HS-27A (cell line): ENCODE measurements at regions not wholly inside any gene's neighbourhood (a gene's known extent, or its start where the extent isn't known, plus 50 kb on each side); places are given as distances from the start of the nearest gene placed in this dataset.

Experiments used
- DNase-seq: peaks from one replicate; pipeline ENCODE4 v3.0.0-alpha.2; 2012; ENCODE audit warnings: low read depth, missing footprints

DNA sequence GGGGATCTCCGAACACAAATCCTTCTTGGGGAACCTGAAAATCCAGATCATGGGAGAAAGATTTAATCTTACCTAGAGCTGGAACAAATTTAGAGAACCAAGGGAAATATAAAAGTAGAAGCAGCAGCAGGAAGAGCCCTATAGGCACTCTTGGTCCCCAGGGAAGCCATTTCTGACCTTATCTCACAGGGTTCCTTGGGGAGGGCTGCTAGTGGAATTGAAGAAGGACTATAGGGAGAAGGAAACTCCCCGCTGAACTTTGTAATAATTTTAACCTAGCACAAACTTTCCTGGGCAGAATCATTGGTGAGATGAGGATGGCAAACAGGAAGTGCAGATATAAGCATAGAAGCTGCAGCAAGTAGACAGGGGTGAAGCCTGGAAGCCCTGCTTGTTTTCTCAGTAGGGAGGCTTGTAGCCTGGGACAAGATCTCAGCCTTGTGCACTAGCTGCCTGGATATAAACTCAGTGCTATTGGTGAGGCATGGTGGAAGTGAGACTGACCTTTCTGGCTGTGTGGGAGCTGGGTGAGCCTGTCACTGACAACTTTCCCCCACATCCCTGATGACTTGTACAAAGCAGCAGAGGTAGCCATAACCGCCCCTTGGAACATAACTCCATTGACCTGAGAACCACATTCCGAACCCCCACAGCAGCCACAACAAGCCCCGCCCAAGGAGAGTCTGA lies 343.0 kb upstream of the TGFBR2 start:
- no peak for DNase-seq

GRCh38 chr3:30263925-30264313 lies 342.5 kb upstream of the TGFBR2 start:
- no peak for DNase-seq

GRCh38 chr3:30266524-30266923 lies 339.9 kb upstream of the TGFBR2 start:
- DNase-seq = no peak

- DNase-seq = no peak
These were observed 338.1 kb upstream of the TGFBR2 start for GRCh38 chr3:30268288-30268687.

DNA sequence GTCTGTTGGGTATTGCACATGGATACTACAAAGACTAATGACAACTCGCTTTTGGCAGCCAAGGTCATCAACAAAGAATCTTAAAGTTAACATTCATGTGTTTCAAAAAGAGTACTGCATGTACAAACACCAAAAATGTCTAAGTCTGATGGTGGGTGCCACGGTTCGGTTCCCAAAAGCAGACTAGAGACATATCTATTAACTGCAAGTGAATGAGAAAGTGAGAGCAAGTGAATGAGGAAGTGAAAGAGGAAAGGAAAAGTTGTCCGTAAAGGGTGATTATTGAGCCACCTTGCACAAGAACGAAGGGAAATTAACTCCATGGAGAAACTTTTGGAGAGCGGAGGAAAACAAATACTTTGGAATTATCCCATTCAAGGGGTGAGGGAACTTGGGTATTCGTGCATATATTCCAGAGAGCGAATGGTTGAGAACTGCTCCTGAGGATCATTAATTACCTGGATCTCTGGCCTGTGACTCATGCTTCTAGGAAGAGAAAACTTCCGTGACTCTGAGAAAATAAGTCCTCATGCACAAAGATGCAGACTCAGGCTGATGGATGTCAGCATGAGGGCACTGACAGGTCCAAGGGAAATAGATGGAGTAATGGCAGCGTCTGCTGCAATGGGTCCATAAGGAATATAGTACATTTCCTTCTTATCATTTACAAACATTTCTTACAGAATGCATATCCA lies 336.5 kb upstream of the TGFBR2 start:
- DNase-seq = no peak

DNA sequence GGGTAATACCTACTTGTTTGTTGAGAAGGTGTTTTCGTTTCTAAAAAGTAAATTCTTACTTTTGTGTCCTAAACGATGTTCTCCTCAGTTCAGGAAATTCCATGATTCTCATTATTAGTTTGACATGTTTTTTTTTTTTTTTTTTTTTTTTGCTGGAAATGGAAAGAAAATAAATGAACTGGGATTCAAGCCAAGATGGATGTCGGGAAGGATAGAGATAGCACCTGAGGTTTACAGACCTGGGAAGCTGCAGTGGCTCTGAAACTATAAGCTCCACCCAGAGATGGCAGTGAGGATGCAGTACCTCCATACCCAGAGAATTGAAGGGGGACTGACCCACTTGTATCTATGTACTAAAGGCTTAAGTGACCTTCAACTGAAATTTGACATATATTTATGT lies 334.6 kb upstream of the TGFBR2 start:
- DNase-seq = no peak

DNA sequence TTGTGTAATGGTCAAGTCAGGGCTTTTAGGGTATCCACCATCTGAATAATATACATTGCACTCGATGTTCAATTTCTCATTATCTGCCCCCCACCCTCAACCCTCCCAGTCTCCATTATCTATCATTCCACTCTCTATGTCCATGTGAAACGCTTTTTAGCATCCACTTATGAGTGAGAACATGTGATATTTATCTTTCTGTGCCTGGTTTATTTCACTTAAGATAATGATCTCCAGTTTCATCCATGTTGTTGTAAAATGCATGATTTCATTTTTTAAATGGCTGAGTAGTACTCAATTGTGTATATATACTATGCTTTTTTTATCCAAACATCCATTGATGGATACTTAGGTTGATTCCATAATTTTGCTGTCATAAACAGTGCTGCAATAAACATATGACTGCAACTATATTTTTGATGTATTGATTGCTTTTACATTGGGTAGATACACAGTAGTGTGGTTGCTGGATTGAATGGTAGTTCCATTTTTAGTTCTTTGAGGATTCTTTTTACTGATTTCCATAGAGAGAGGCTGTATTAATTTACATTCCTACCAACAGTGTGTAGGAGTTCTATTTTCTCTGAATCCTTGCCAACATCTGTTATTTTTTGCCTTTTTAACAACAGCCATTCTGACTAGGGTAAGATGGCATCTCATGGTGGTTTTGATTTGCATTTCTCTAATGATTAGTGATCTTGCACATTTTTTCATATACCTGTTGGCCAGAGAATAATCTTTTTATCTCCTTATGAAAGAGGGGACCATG lies 332.9 kb upstream of the TGFBR2 start:
- no peak for DNase-seq

GRCh38 chr3:30277494-30277893 lies 328.9 kb upstream of the TGFBR2 start:
- no peak for DNase-seq

DNA sequence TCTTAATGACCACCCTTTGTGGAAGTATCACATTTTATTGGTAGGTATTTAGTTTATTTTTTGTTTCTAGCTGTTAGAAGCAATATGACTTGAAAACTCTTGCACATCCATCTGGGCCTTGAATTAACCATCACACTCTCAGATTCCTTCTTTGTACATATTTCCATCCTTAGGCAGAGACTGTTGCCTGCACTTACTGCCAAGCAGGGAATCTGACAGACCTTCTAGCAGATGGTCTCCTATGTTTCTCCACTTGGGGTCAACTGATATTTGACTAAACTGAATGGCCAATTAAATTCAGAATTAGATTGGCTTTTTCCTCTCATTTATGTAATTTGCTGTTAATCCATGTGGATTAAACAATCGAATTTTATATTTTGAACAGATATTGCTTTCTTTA lies 324.9 kb upstream of the TGFBR2 start:
- DNase-seq = no peak

DNA sequence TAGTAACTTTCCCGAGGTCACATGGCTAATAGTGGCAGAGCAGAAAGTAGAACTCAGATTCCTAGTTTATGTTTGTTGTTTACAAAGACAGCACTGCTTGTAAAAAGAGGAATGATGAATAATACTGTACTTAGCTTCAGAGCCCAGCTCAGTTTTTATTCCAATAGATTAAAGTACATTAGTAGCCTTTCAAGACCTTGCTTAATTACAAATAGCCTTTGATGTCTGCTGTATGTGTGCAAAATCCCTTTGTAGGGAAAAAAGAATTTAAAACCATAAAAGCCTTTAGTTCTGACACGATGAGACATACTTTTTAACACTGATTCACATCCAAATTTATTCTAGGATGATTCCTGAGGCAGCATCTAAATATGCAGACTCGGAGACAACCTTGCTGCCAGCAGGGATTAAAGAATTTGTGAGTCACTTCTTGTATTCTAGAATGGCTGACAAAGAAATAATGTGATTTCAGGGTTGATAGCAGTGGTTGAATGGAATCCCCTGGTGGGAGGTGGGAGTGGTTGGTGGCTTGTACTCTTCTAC lies 324.2 kb upstream of the TGFBR2 start:
- peak; percentile 94 for DNase-seq

DNA sequence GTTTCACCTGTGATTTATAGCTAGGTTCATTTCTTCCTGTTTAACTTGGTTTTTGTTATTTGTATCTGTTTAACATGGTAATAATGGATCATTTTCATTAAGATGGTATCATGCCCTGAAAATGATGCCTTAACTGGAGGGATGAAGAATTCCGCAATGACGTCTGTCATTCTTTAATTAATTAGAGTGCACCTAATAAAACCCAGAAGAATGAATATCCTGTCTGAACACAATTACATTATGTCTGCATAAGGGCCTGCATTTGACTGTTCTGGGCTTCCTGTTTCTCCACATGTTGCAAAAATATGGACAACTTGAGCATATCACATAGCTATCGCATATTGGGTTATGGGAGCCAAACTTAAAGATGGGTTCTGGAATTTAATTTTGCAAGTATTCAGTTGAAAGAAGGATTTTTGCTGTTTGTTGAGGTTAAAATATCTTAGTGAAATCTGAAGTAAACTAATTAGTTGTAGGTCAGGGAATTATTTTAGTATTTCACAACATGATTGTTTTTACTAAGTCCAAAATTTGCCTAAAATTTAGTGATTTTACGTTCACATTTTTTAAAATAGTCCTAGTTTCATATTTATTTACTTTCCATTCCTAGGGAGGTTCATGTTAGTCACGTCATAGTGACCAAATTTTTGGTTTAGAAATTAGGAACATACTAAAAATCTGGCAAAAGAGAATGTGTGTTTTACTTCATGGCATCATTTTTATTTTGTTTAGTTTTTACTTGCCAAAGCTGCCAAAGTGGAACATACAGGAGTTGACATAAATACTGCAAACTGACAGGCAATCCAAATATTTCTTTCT lies 321.0 kb upstream of the TGFBR2 start:
- no peak for DNase-seq

DNA sequence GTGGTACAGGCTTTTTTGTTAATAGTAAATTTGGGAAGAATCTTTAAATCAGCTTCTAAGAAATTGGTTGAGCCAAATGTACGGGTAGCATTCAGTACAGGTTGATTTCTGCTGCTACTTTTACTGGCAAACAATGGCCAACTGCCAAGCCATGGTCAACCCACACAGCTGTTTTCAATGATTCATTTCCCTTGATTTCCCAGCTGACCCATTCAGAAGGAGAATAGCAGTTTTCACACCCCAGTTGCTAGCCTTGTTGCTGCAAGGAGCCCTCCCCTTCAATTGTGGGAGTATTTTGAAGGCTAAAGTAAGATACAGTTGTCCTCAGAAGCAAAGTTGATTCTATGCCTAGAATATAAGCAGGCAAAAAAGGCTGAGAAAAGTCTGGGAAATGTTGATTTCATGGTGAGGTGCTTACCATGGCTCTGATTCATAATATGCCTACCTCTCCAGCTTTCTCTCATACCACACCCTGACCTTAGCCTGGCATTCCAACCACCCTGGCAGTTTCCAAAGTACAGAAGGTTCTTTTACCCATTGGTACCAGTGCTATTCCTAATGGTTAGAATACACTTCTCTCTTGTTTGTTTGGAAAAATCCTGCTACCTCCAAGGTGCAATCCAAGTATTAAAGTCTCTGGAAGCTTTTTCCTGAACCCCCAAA lies 320.3 kb upstream of the TGFBR2 start:
- DNase-seq = peak; percentile 92

- no peak for DNase-seq
These were observed 319.6 kb upstream of the TGFBR2 start for GRCh38 chr3:30286811-30287210.

- DNase-seq = no peak
These were observed 317.6 kb upstream of the TGFBR2 start for GRCh38 chr3:30288830-30289229.

- DNase-seq = no peak
These were observed 317.1 kb upstream of the TGFBR2 start for GRCh38 chr3:30289324-30289723.

DNA sequence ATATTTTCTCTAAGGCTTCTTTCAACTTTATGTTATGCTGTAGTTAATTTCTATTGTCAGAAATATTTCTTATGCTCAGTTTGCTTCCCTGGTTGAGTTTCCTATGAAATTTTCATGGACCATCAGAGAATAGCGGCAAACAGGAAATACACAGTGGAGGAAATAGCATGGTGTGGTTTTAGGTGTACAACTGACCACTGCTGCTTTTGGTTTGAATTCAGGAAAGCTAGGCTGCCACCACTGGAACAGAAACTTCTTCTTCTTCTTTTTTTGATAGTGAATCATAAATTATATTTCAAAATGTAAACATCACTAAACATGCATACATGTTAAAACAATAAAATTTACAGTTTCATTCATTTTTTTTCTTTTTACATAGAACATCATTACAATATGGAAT lies 316.6 kb upstream of the TGFBR2 start:
- no peak for DNase-seq

DNA sequence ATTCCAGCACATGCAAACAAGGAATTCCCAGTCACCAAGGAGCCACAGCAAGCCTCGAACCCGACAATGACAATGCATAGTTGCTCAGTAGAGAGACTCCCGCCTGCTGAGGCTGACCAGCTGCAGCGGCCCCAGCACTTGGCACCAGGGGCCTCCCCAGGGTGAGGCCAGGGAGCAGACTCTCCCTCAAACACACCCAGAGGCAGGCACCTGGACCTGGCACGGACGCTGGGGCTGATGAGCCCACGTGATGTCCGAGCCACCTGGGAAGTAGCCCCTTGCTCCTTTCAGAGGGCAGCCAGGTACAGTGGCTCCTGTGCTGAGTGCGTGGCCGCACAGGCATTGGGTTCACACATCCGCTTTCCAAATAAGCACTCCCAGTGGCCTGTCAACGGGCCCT lies 315.9 kb upstream of the TGFBR2 start:
- no peak for DNase-seq

DNA sequence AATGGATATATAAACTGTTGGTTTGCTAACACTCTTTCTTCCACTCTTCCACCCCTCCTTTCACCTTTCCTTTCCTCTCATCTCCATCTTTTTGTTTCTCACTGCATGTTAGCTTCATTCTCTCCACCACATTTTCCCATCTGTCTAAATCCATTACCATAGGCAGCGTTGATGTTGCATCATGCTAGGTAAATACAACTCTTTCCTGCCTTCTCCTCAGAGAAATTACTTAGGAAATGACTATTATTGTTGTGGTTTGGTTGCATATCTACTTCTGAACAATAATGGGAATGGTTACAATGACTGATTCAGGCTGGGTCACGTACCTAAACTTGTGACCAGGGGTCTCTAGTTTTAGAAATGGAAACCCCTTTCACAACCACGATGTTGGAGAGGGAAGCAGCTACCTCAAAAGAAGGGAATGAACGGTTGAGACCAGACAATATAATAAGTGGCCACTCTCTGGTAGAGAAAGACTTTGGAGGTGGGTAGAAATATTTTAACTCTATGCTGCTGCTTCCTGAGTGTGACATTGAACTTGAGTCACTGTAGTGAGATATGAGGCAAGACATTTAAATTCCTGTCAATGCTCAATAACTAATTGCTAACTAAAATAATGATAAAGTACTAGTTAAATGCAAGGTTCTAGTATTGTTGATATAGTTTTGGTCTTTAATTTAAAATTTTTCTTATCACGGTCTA lies 314.1 kb upstream of the TGFBR2 start:
- DNase-seq = no peak

DNA sequence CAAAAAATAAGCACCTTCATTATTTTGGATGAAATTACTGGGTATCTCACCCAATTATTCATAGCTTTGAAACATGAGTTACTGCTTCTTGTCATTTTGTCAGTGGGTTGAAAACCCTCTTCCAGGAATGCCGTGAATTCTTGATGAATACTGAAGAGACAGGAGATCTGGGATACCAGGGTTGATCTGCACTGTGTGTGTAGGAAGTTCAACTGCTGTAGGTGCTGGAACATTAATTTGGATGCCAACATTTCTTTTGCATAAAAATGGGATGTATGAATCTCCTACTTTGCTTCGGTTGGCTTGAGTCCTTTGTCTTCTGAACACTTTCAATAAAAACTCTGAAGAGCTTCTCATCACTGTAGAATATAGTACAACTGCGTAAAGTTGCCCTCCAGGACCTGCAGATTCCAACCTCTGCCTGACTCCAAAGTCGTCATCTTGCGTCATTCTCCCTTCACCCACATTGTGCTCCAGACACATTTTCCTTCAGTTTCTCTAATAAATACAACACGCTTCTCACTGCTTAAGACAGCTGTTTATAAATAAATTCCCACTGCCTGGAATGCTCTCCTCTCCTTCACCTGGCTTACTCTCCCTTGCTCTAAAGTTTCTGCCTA lies 312.7 kb upstream of the TGFBR2 start:
- DNase-seq = no peak

- no peak for DNase-seq
These were observed 312.1 kb upstream of the TGFBR2 start for GRCh38 chr3:30294241-30294667.
